Breast epithelium (tissue), 3 donors: ENCODE measurements at regions not wholly inside any gene's neighbourhood (a gene's known extent, or its start where the extent isn't known, plus 50 kb on each side); places are given as distances from the start of the nearest gene placed in this dataset.

Experiments used
- CTCF ChIP-seq, 3 donors: fragments of 450-650 bp; IDR thresholded peaks; one replicate each; pipeline ENCODE4 v1.5.1; 2016 to 2017; ENCODE audit warnings: antibody characterized with exemption in 3 of 3, mild to moderate bottlenecking in 3 of 3, moderate library complexity in 3 of 3
- POLR2AphosphoS5 ChIP-seq, 3 donors: sonication (generic); formaldehyde crosslinking; IDR thresholded peaks; one replicate each; pipeline ENCODE4 v1.6.1; 2017; ENCODE audit warnings: antibody characterized with exemption in 3 of 3

GRCh38 chr4:159024266-159024665, 78.6 kb upstream of the RAPGEF2 start:
- TF ChIP-seq POLR2AphosphoS5 (IDR thresholded peaks at IDR 0.05) (no peak), CTCF (IDR thresholded peaks at IDR 0.05) (no peak)
